ENCODE measurements at regions not wholly inside any gene's neighbourhood (a gene's known extent, or its start where the extent isn't known, plus 50 kb on each side); places are given as distances from the start of the nearest gene placed in this dataset.

DNA sequence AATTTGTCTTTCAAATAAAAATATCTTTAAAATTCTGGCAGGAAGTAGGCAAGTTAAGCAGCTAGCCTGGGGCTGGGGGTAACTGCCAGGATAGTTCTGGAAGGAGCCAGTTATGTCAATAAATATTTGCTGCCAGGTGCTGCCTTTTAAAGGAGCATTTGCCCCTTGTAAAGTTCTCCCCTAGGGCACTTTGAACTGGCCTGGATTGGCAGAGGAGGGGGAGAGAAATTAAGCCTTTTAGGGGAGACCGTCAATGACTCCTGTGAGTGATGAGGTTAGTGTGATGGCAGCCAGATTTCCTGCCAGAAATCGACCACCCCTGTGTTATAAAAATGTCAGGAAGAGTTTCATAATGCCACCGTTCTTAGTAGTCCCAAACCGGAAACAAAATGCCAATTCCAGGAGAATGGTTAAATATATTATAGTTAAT lies 89.8 kb upstream of the ELL2 start:
- TF ChIP-seq, protein P1, sequence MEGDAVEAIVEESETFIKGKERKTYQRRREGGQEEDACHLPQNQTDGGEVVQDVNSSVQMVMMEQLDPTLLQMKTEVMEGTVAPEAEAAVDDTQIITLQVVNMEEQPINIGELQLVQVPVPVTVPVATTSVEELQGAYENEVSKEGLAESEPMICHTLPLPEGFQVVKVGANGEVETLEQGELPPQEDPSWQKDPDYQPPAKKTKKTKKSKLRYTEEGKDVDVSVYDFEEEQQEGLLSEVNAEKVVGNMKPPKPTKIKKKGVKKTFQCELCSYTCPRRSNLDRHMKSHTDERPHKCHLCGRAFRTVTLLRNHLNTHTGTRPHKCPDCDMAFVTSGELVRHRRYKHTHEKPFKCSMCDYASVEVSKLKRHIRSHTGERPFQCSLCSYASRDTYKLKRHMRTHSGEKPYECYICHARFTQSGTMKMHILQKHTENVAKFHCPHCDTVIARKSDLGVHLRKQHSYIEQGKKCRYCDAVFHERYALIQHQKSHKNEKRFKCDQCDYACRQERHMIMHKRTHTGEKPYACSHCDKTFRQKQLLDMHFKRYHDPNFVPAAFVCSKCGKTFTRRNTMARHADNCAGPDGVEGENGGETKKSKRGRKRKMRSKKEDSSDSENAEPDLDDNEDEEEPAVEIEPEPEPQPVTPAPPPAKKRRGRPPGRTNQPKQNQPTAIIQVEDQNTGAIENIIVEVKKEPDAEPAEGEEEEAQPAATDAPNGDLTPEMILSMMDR (IDR thresholded peaks at IDR 0.05): no peak
- TF ChIP-seq POLR2A (IDR thresholded peaks at IDR 0.05) (no peak), EP300 (IDR thresholded peaks at IDR 0.05; ENCODE audit: low read depth) (no peak), POLR2AphosphoS5 (IDR thresholded peaks at IDR 0.05) (no peak)
